Ascending aorta (tissue), 2 donors: ENCODE measurements at regions not wholly inside any gene's neighbourhood (a gene's known extent, or its start where the extent isn't known, plus 50 kb on each side); places are given as distances from the start of the nearest gene placed in this dataset.

Experiments
- DNase-seq, 2 donors: peaks; one replicate each; pipeline ENCODE4 v3.0.0-alpha.2; 2019; ENCODE audit warnings: low spot score in 2 of 2
- H3K27ac ChIP-seq, 2 donors: fragments of 200-600 bp; sonication (generic); one replicate each; pipeline ENCODE4 v1.5.1; 2016 to 2017; ENCODE audit warnings: mild to moderate bottlenecking in 1 of 2
- H3K27me3 ChIP-seq: fragments of 200-600 bp; sonication (generic); one replicate; pipeline ENCODE4 v1.5.1; 2017
- H3K36me3 ChIP-seq, 2 donors: fragments of 200-600 bp; sonication (generic); one replicate each; pipeline ENCODE4 v1.5.1; 2016
- H3K4me1 ChIP-seq, 2 donors: fragments of 200-600 bp; sonication (generic); one replicate each; pipeline ENCODE4 v1.5.1; 2016 to 2017; ENCODE audit warnings: mild to moderate bottlenecking in 1 of 2
- H3K4me3 ChIP-seq, 2 donors: fragments of 200-600 bp; sonication (generic); one replicate each; pipeline ENCODE4 v1.5.1; 2016 to 2017; ENCODE audit warnings: mild to moderate bottlenecking in 1 of 2
- H3K9me3 ChIP-seq, 2 donors: fragments of 200-600 bp; sonication (generic); one replicate each; pipeline ENCODE4 v1.5.1; 2016
- intact Hi-C: fragments of 100-400 bp; cut with DNase I; formaldehyde crosslinking; loops from one replicate; pipeline ENCODE4 v1.15.1; 2023
- TF ChIP-seq, protein P1 (sequence below), 3 experiments: fragments of 200-600 bp in 2 of 3; fragments of 450-650 bp in 1 of 3; sonication (generic) in 2 of 3; IDR thresholded peaks; one replicate each; pipeline ENCODE4 v1.5.1; 2016 to 2019; ENCODE audit warnings: antibody characterized with exemption in 3 of 3, mild to moderate bottlenecking in 1 of 3, moderate library complexity in 1 of 3

DNA sequence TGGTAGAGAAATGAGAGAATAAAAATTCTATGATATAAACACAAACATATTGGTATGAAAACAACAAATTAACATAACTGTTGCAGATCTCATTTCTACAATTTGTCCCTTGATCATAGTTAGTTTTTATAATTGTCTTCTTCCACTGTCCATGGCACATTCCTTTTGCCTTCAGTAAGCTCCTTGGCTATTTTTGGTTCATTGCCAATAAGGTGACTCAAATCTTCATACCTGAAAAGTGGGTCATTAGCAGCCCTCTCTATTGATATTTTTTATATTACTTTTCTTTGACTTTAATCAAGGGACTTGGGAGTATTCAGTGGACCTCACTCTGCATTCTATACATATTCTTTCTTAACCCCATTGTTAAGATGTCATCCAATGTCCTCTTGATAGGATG, 552.9 kb downstream of the TDRD15 start:
- no peak for DNase-seq
- Histone ChIP-seq H3K27me3 (no peaks in the 10 kb centered on the region), H3K4me1 (no peaks in the 10 kb centered on the region), H3K27ac (no peak overlapping the region), H3K36me3 (no peaks in the 10 kb centered on the region), H3K4me3 (no peak overlapping the region), H3K9me3 (peaks cover 0 to 16% of the 10 kb centered on the region in 2 donors)
- TF ChIP-seq, protein P1, sequence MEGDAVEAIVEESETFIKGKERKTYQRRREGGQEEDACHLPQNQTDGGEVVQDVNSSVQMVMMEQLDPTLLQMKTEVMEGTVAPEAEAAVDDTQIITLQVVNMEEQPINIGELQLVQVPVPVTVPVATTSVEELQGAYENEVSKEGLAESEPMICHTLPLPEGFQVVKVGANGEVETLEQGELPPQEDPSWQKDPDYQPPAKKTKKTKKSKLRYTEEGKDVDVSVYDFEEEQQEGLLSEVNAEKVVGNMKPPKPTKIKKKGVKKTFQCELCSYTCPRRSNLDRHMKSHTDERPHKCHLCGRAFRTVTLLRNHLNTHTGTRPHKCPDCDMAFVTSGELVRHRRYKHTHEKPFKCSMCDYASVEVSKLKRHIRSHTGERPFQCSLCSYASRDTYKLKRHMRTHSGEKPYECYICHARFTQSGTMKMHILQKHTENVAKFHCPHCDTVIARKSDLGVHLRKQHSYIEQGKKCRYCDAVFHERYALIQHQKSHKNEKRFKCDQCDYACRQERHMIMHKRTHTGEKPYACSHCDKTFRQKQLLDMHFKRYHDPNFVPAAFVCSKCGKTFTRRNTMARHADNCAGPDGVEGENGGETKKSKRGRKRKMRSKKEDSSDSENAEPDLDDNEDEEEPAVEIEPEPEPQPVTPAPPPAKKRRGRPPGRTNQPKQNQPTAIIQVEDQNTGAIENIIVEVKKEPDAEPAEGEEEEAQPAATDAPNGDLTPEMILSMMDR (IDR thresholded peaks at IDR 0.05), result no peak
- intact Hi-C loops, result no loop called here

DNA sequence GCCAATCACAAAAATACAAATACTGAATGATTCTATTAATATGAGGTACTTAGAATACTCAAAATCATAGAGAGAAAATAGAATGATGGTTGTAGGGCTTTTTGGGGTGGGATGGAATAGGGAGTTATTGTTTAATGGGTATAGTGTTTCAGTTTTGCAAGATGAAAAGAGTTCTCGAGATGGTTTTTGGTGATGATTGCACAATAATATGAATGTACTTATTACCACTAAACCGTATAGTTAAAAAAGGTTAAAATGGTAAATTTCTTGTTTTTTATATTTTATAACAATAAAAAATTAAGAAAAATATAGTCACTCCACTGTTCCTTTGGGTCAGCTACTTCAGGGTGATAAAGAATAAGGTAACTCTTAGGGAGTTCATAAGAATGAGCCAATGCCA, 560.1 kb downstream of the TDRD15 start:
- no peak overlapping the region for H3K27ac ChIP-seq
- no peak overlapping the region for H3K4me3 ChIP-seq
- H3K27me3 ChIP-seq, result no peaks in the 10 kb centered on the region
- intact Hi-C loops, result no loop called here
- TF ChIP-seq, protein P1 (IDR thresholded peaks at IDR 0.05), result no peak
- no peak for DNase-seq
- H3K36me3 ChIP-seq, result no peaks in the 10 kb centered on the region
- H3K4me1 ChIP-seq, result no peaks in the 10 kb centered on the region
- peaks cover 0 to 21% of the 10 kb centered on the region in 2 donors for H3K9me3 ChIP-seq

DNA sequence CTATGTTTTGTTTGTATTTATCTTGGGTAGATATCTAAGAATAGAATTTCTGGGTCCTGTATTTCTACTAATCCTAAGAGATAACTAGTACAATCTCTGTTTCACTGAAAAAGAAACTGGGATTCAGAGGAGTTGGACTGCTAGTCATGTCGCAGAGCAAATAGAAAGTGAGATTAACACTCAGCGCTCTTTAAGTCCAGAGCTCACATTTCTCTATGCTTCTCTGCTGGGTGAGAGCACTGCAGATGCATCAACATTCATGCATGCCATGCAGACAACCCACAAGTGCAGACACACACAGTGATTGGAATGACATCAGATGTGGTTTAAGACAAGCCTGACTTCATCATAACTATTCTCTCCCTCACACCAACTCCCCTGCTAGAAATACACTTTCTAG, 563.8 kb downstream of the TDRD15 start:
- H3K4me3 ChIP-seq, result no peak overlapping the region
- intact Hi-C loops, result no loop called here
- no peak for DNase-seq
- no peaks in the 10 kb centered on the region for H3K36me3 ChIP-seq
- TF ChIP-seq, protein P1 (IDR thresholded peaks at IDR 0.05), result no peak
- no peaks in the 10 kb centered on the region for H3K27me3 ChIP-seq
- H3K27ac ChIP-seq, result no peak overlapping the region
- no peaks in the 10 kb centered on the region for H3K4me1 ChIP-seq
- H3K9me3 ChIP-seq, result no peaks in the 10 kb centered on the region

DNA sequence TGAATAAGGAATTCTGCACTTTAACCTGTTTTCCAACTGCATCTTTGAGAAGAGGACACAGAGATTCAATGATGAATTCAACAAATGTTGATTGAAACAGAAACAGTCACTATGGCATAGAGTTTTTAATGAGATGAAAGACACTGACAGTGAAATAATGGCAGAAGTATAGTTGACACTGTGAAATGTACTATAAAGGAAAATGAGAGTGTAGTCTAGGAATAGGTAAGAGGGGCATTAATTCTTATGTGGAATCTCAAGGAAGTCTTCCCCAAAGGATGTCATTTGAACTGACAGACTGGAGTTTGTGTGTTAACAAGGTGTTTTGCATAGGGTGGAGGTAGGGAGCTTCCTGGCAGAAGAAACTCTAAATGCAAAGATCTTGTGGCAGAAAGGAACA, 566.2 kb downstream of the TDRD15 start:
- H3K4me1 ChIP-seq, result no peaks in the 10 kb centered on the region
- TF ChIP-seq, protein P1 (IDR thresholded peaks at IDR 0.05), result no peak
- no peak overlapping the region for H3K27ac ChIP-seq
- no peak overlapping the region for H3K4me3 ChIP-seq
- DNase-seq, result no peak
- H3K27me3 ChIP-seq, result no peaks in the 10 kb centered on the region
- H3K9me3 ChIP-seq, result no peaks in the 10 kb centered on the region
- intact Hi-C loops, result no loop called here
- H3K36me3 ChIP-seq, result no peaks in the 10 kb centered on the region

DNA sequence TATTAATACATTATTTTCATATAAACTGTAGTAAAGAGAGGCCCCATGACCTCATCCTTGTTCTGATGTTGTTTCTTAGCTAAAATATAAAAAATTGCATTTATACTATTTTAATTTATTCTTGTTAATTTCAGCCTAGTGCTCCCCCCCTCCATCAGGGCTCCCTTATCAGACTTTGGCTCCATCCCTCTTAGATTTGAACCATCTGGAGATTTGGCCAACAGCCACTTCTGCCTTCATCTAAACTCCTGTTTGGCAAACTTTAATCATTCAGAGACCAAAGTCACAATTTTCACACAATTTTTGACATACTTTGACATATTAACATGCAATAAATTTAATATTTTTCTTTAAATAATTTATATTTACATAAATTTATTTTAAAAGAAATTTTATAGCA, 569.3 kb downstream of the TDRD15 start:
- Histone ChIP-seq H3K27me3 (no peaks in the 10 kb centered on the region), H3K9me3 (no peaks in the 10 kb centered on the region), H3K27ac (no peak overlapping the region), H3K36me3 (no peaks in the 10 kb centered on the region), H3K4me3 (no peak overlapping the region), H3K4me1 (no peaks in the 10 kb centered on the region)
- intact Hi-C loops, result no loop called here
- no peak for DNase-seq
- TF ChIP-seq, protein P1 (IDR thresholded peaks at IDR 0.05), result no peak
